GM12878 (cell line): ENCODE measurements at regions not wholly inside any gene's neighbourhood (a gene's known extent, or its start where the extent isn't known, plus 50 kb on each side); places are given as distances from the start of the nearest gene placed in this dataset.

Source experiments
- ATAC-seq: fragments of 200-7000 bp; cut with Tn5 transposase; 3 replicates; pipeline ENCODE4 v1.9.1; 2020; ENCODE audit warnings: mild to moderate bottlenecking, moderate library complexity
- BruUV-seq: library from RNA; stranded (reverse); fragments of 400-500 nt; replicated peaks from 2 replicates; lab custom pipeline; 2021; lab: Mats Ljungman, UMichigan
- CTCF ChIA-PET: fragments of 300-600 bp; sonication (Branson Sonifier 250); formaldehyde crosslinking; extraction: SDS; loops from one replicate; lab custom pipeline; 2021; ENCODE audit warnings: inconsistent platforms; lab: Yijun Ruan, JAX
- POLR2A ChIA-PET: fragments of 350-600 bp; formaldehyde crosslinking; extraction: SDS; loops from one replicate; lab custom pipeline; 2021; ENCODE audit warnings: inconsistent platforms; lab: Charles Lee
- RAD21 ChIA-PET: fragments of 300-600 bp; sonication (Branson Sonifier 250); formaldehyde crosslinking; loops from one replicate; lab custom pipeline; 2023; ENCODE audit warnings: antibody characterized with exemption; ENCODE audit not compliant: unreplicated experiment; lab: Charles Lee
- SMC1A ChIA-PET: fragments of 300-600 bp; sonication (Branson Sonifier 250); formaldehyde crosslinking; loops from one replicate; lab custom pipeline; 2023; ENCODE audit not compliant: unreplicated experiment, uncharacterized antibody; lab: Charles Lee
- DNase-seq: peaks from one replicate; pipeline ENCODE4 v3.0.0-alpha.2; 2011; ENCODE audit warnings: low read depth, low spot score
- FAIRE-seq: peaks from 3 replicates; lab custom pipeline; 2011; peaks lifted over from hg19 to GRCh38; lab: Jason Lieb, UNC
- H2AFZ ChIP-seq: 2 replicates; pipeline ENCODE4 v1.6.0; 2011; ENCODE audit warnings: low read depth, low read length, control low read depth; ENCODE audit not compliant: control insufficient read depth
- H3K27ac ChIP-seq: 2 replicates; pipeline ENCODE4 v1.5.1; 2011; ENCODE audit warnings: control low read depth; ENCODE audit not compliant: control insufficient read depth, insufficient read depth
- H3K27me3 ChIP-seq, 2 experiments: replicated peaks in 1 of 2; 2 replicates each; pipeline versions ENCODE4 v1.6.0 to v1.6.1; 2011; ENCODE audit warnings: low read length in 1 of 2; ENCODE audit not compliant: control insufficient read depth in 2 of 2, insufficient read depth in 2 of 2
- H3K36me3 ChIP-seq, 2 experiments: 2 replicates each; pipeline ENCODE4 v1.5.1; 2011; ENCODE audit warnings: low read length in 1 of 2; ENCODE audit not compliant: control insufficient read depth in 2 of 2, insufficient read depth in 2 of 2
- H3K4me1 ChIP-seq: 2 replicates; pipeline ENCODE4 v1.6.1; 2011; ENCODE audit warnings: mild to moderate bottlenecking, low read length, moderate library complexity, mixed read lengths; ENCODE audit not compliant: control insufficient read depth, insufficient read depth
- H3K4me2 ChIP-seq: 2 replicates; pipeline ENCODE4 v1.6.0; 2011; ENCODE audit warnings: control low read depth; ENCODE audit not compliant: control insufficient read depth, insufficient read depth
- H3K4me3 ChIP-seq: fragments of 200-600 bp; sonication (generic); 2 replicates; pipeline ENCODE4 v1.5.1; 2016
- H3K79me2 ChIP-seq: 2 replicates; pipeline ENCODE4 v1.6.0; 2011; ENCODE audit warnings: low read length; ENCODE audit not compliant: control insufficient read depth, insufficient read depth
- H3K9ac ChIP-seq: 2 replicates; pipeline ENCODE4 v1.8.0; 2011; ENCODE audit warnings: low read length, control low read depth, mixed read lengths; ENCODE audit not compliant: control insufficient read depth, insufficient read depth
- H3K9me3 ChIP-seq: replicated peaks from 3 replicates; pipeline ENCODE4 v1.5.1; 2011; ENCODE audit warnings: mild to moderate bottlenecking, low read length; ENCODE audit not compliant: control insufficient read depth, insufficient read depth
- H4K20me1 ChIP-seq: 2 replicates; pipeline ENCODE4 v1.6.0; 2011; ENCODE audit not compliant: control insufficient read depth, insufficient read depth
- CBX5 ChIP-seq: sonication (generic); IDR thresholded peaks from 2 replicates; pipeline ENCODE4 v1.6.1; 2016; ENCODE audit warnings: low read depth, moderate library complexity, mild to moderate bottlenecking, inconsistent platforms
- CEBPB ChIP-seq, 2 experiments: fragments of 150-350 bp in 1 of 2; IDR thresholded peaks; 2 replicates each; pipeline ENCODE4 v1.6.1; 2012 to 2014; ENCODE audit warnings: low read depth in 2 of 2, low read length in 2 of 2, borderline replicate concordance in 1 of 2, inconsistent platforms in 1 of 2
- CREM ChIP-seq: IDR thresholded peaks from 2 replicates; pipeline ENCODE4 v1.6.1; 2014; ENCODE audit warnings: antibody characterized with exemption, low read depth
- DPF2 ChIP-seq: fragments of 450-650 bp; IDR thresholded peaks from 2 replicates; pipeline ENCODE4 v1.6.1; 2017; ENCODE audit warnings: mild to moderate bottlenecking
- EP300 ChIP-seq, 2 experiments: fragments of 150-350 bp in 1 of 2; IDR thresholded peaks; 2 replicates each; pipeline ENCODE4 v1.6.1; 2011 to 2012; ENCODE audit warnings: low read depth in 2 of 2, low read length in 2 of 2, borderline replicate concordance in 1 of 2, improper control_type of control experiment in 1 of 2, inconsistent platforms in 1 of 2; ENCODE audit not compliant: control insufficient read depth in 1 of 2
- MTA3 ChIP-seq: IDR thresholded peaks from 2 replicates; pipeline ENCODE4 v1.6.1; 2012; ENCODE audit warnings: low read length, inconsistent platforms, borderline replicate concordance
- NFIC ChIP-seq: IDR thresholded peaks from 2 replicates; pipeline ENCODE4 v1.6.1; 2012; ENCODE audit warnings: low read depth, mild to moderate bottlenecking, inconsistent platforms, low read length, moderate library complexity
- NR2F1 ChIP-seq: fragments of 450-650 bp; conservative IDR thresholded peaks from 2 replicates; pipeline ENCODE4 v1.6.1; 2017; ENCODE audit warnings: mild to moderate bottlenecking
- PAX8 ChIP-seq: fragments of 450-650 bp; IDR thresholded peaks from 2 replicates; pipeline ENCODE4 v1.6.1; 2017; ENCODE audit warnings: mild to moderate bottlenecking, moderate library complexity
- POLR2AphosphoS2 ChIP-seq: IDR thresholded peaks from 2 replicates; pipeline ENCODE4 v1.6.1; 2011; ENCODE audit warnings: low read depth, mild to moderate bottlenecking, low read length, improper control_type of control experiment, moderate library complexity
- RBBP5 ChIP-seq: fragments of 200-600 bp; sonication (generic); conservative IDR thresholded peaks from 2 replicates; pipeline ENCODE4 v1.6.1; 2016
- SMARCA5 ChIP-seq: fragments of 450-650 bp; IDR thresholded peaks from 2 replicates; pipeline ENCODE4 v1.6.1; 2017; ENCODE audit warnings: mild to moderate bottlenecking
- SREBF1 ChIP-seq: IDR thresholded peaks from 2 replicates; pipeline ENCODE4 v1.6.1; 2012; ENCODE audit warnings: mild to moderate bottlenecking, low read length
- SUZ12 ChIP-seq: fragments of 200-600 bp; sonication (generic); IDR thresholded peaks from one replicate; pipeline ENCODE4 v1.6.1; 2018; ENCODE audit warnings: antibody characterized with exemption, mild to moderate bottlenecking; ENCODE audit not compliant: unreplicated experiment
- ZNF622 ChIP-seq: fragments of 450-650 bp; IDR thresholded peaks from 2 replicates; pipeline ENCODE4 v1.6.1; 2017; ENCODE audit warnings: mild to moderate bottlenecking, inconsistent platforms
- WGBS: methylation state at CpG from one replicate; pipeline ENCODE4 v1.1.6; 2016; ENCODE audit warnings: low lambda C conversion rate; ENCODE audit not compliant: insufficient replicate concordance, insufficient coverage; ENCODE audit errors: missing lambda C conversion rate; 5-methylcytosine and 5-hydroxymethylcytosine counted together
- in situ Hi-C: fragments of 300-500 bp; cut with MboI; formaldehyde crosslinking; loops from 9 replicates; pipeline ENCODE4 v1.14.3; 2018; ENCODE audit warnings: mixed read lengths
- intact Hi-C: fragments of 100-400 bp; cut with micrococcal nuclease; formaldehyde crosslinking; loops from one replicate; pipeline ENCODE4 v1.14.2; 2022; ENCODE audit not compliant: unreplicated experiment
- TF ChIP-seq, protein P1 (sequence below): fragments of 150-350 bp; IDR thresholded peaks from 2 replicates; pipeline ENCODE4 v1.6.1; 2016; ENCODE audit warnings: low read depth, low read length
- TF ChIP-seq, protein P2 (sequence below): IDR thresholded peaks from 2 replicates; pipeline ENCODE4 v1.6.1; 2012; ENCODE audit warnings: improper control_type of control experiment, low read depth, low read length; ENCODE audit not compliant: insufficient replicate concordance
- TF ChIP-seq, protein P3 (sequence below): IDR thresholded peaks from 2 replicates; pipeline ENCODE4 v1.6.1; 2011; ENCODE audit warnings: mild to moderate bottlenecking, low read depth, low read length, moderate library complexity; ENCODE audit not compliant: insufficient replicate concordance

DNA sequence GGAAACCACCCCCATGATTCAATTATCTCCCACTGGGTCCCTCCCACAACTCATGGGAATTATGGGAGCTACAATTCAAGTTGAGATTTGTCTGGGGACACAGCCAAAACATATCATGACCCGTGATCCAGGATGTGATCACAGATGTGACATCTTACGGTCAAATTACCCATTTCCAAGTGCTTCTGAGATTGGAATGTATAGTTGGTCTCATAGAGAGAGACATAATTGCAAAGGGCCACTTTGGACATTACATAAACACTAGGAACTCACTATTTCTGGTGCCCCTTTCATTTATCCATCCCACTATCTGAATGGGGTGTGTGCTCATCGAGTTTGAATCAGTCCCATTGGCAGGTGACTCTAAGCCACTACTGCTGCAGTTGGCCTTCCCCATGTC lies 204.5 kb downstream of the PHLDA1 start:
- H3K79me2 ChIP-seq, result no peaks in the 10 kb centered on the region
- CTCF ChIA-PET, result no interaction called here
- H2AFZ ChIP-seq, result no peak overlapping the region
- RAD21 ChIA-PET, result no interaction called here
- DNase-seq (no peak), FAIRE-seq (no peak), ATAC-seq (no peak)
- TF ChIP-seq CREM, result no peak
- no peak for TF ChIP-seq SREBF1
- no peak for TF ChIP-seq EP300 (IDR thresholded peaks at IDR 0.05; ENCODE audit: borderline replicate concordance in 1 of 2, control insufficient read depth in 1 of 2, low read depth in 2 of 2, low read length in 2 of 2)
- TF ChIP-seq POLR2AphosphoS2, result no peak
- TF ChIP-seq ZNF622, result no peak
- no peak for TF ChIP-seq DPF2
- no peak for TF ChIP-seq NFIC
- TF ChIP-seq NR2F1, result no peak
- TF ChIP-seq, protein P1, sequence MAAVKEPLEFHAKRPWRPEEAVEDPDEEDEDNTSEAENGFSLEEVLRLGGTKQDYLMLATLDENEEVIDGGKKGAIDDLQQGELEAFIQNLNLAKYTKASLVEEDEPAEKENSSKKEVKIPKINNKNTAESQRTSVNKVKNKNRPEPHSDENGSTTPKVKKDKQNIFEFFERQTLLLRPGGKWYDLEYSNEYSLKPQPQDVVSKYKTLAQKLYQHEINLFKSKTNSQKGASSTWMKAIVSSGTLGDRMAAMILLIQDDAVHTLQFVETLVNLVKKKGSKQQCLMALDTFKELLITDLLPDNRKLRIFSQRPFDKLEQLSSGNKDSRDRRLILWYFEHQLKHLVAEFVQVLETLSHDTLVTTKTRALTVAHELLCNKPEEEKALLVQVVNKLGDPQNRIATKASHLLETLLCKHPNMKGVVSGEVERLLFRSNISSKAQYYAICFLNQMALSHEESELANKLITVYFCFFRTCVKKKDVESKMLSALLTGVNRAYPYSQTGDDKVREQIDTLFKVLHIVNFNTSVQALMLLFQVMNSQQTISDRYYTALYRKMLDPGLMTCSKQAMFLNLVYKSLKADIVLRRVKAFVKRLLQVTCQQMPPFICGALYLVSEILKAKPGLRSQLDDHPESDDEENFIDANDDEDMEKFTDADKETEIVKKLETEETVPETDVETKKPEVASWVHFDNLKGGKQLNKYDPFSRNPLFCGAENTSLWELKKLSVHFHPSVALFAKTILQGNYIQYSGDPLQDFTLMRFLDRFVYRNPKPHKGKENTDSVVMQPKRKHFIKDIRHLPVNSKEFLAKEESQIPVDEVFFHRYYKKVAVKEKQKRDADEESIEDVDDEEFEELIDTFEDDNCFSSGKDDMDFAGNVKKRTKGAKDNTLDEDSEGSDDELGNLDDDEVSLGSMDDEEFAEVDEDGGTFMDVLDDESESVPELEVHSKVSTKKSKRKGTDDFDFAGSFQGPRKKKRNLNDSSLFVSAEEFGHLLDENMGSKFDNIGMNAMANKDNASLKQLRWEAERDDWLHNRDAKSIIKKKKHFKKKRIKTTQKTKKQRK, result no peak
- TF ChIP-seq, protein P2, sequence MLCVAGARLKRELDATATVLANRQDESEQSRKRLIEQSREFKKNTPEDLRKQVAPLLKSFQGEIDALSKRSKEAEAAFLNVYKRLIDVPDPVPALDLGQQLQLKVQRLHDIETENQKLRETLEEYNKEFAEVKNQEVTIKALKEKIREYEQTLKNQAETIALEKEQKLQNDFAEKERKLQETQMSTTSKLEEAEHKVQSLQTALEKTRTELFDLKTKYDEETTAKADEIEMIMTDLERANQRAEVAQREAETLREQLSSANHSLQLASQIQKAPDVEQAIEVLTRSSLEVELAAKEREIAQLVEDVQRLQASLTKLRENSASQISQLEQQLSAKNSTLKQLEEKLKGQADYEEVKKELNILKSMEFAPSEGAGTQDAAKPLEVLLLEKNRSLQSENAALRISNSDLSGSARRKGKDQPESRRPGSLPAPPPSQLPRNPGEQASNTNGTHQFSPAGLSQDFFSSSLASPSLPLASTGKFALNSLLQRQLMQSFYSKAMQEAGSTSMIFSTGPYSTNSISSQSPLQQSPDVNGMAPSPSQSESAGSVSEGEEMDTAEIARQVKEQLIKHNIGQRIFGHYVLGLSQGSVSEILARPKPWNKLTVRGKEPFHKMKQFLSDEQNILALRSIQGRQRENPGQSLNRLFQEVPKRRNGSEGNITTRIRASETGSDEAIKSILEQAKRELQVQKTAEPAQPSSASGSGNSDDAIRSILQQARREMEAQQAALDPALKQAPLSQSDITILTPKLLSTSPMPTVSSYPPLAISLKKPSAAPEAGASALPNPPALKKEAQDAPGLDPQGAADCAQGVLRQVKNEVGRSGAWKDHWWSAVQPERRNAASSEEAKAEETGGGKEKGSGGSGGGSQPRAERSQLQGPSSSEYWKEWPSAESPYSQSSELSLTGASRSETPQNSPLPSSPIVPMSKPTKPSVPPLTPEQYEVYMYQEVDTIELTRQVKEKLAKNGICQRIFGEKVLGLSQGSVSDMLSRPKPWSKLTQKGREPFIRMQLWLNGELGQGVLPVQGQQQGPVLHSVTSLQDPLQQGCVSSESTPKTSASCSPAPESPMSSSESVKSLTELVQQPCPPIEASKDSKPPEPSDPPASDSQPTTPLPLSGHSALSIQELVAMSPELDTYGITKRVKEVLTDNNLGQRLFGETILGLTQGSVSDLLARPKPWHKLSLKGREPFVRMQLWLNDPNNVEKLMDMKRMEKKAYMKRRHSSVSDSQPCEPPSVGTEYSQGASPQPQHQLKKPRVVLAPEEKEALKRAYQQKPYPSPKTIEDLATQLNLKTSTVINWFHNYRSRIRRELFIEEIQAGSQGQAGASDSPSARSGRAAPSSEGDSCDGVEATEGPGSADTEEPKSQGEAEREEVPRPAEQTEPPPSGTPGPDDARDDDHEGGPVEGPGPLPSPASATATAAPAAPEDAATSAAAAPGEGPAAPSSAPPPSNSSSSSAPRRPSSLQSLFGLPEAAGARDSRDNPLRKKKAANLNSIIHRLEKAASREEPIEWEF, result no peak
- no peak for TF ChIP-seq CEBPB (IDR thresholded peaks at IDR 0.05; ENCODE audit: borderline replicate concordance in 1 of 2, low read depth in 2 of 2, low read length in 2 of 2)
- no peak for TF ChIP-seq RBBP5
- TF ChIP-seq SUZ12, result no peak
- TF ChIP-seq, protein P3, sequence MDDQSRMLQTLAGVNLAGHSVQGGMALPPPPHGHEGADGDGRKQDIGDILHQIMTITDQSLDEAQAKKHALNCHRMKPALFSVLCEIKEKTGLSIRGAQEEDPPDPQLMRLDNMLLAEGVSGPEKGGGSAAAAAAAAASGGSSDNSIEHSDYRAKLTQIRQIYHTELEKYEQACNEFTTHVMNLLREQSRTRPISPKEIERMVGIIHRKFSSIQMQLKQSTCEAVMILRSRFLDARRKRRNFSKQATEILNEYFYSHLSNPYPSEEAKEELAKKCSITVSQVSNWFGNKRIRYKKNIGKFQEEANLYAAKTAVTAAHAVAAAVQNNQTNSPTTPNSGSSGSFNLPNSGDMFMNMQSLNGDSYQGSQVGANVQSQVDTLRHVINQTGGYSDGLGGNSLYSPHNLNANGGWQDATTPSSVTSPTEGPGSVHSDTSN, result no peak
- no peak for TF ChIP-seq SMARCA5
- no peak for TF ChIP-seq MTA3
- no peak for TF ChIP-seq PAX8
- no peak for TF ChIP-seq CBX5
- no peaks in the 10 kb centered on the region for H4K20me1 ChIP-seq
- no peak overlapping the region for H3K27ac ChIP-seq
- BruUV-seq, result no TSS peak
- H3K4me1 ChIP-seq, result no peaks in the 10 kb centered on the region
- H3K9ac ChIP-seq, result no peak overlapping the region
- in situ Hi-C loops, result no loop called here
- POLR2A ChIA-PET, result no interaction called here
- no peak overlapping the region for H3K4me3 ChIP-seq
- no peaks in the 10 kb centered on the region for H3K9me3 ChIP-seq
- H3K36me3 ChIP-seq, result no peaks in the 10 kb centered on the region
- intact Hi-C loops, result no loop called here
- H3K4me2 ChIP-seq, result no peak overlapping the region
- SMC1A ChIA-PET, result no interaction called here
- WGBS, result 50% methylated on average over 3 of the region's 3 CpGs
- H3K27me3 ChIP-seq, result no peaks in the 10 kb centered on the region
